ENCODE measurements at regions not wholly inside any gene's neighbourhood (a gene's known extent, or its start where the extent isn't known, plus 50 kb on each side); places are given as distances from the start of the nearest gene placed in this dataset.

DNA sequence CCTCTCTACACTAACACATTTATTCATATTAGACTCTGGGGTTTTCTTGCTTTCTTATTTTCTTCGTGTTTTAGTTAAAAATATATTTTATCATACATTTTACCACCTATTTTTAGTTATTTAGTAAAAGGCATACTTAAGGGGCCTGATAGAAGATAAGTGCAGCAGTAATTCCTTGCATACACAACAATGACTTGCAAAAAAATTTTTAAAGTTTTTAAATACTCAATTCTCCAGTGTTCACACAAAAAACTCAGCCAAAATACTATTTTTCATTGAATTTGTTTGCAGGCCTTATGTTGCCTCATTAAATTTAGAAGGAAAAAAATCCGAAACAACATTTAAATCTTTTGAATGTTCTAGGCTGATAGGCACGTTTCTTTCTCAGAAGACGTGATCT lies 2431.7 kb downstream of the PCDH9 start:
- no peak for TF ChIP-seq EZH2 (IDR thresholded peaks at IDR 0.05)
- no peak for TF ChIP-seq POLR2AphosphoS5 (IDR thresholded peaks at IDR 0.05; ENCODE audit: borderline replicate concordance, low read depth, low read length)
